Esophagus squamous epithelium (tissue), 4 donors: ENCODE measurements at regions not wholly inside any gene's neighbourhood (a gene's known extent, or its start where the extent isn't known, plus 50 kb on each side); places are given as distances from the start of the nearest gene placed in this dataset.

Experiments used
- POLR2A ChIP-seq, 4 donors: fragments of 450-650 bp; IDR thresholded peaks; one replicate each; pipeline ENCODE4 v1.6.1; 2017; ENCODE audit warnings: antibody characterized with exemption in 4 of 4, mild to moderate bottlenecking in 4 of 4, moderate library complexity in 3 of 4
- TF ChIP-seq, protein P1 (sequence below), 6 experiments: fragments of 450-650 bp in 4 of 6; fragments of 200-600 bp in 2 of 6; sonication (generic) in 2 of 6; IDR thresholded peaks; one replicate each; pipeline ENCODE4 v1.5.1; 2016 to 2019; ENCODE audit warnings: antibody characterized with exemption in 6 of 6, mild to moderate bottlenecking in 4 of 6, moderate library complexity in 4 of 6

DNA sequence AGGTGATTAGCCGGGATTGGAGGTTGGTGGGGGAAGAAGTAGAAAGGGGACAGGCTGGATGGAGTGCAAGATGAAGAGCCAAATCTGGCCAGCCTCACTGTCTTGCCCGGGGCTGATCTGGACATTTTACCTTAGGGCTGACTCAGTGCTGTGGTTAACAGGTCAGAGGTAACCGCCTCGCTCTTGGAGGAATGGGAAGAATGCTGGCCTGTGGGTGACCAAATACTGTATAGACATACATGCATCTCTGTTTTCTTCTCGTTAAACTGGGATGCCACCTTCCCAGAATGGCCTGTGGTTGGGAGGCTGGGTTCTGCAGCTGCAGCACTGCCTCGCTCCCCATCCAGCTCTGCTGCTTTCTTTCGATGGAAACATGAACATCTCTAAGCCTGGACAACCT lies 120.0 kb downstream of the SEC23IP start:
- TF ChIP-seq, protein P1, sequence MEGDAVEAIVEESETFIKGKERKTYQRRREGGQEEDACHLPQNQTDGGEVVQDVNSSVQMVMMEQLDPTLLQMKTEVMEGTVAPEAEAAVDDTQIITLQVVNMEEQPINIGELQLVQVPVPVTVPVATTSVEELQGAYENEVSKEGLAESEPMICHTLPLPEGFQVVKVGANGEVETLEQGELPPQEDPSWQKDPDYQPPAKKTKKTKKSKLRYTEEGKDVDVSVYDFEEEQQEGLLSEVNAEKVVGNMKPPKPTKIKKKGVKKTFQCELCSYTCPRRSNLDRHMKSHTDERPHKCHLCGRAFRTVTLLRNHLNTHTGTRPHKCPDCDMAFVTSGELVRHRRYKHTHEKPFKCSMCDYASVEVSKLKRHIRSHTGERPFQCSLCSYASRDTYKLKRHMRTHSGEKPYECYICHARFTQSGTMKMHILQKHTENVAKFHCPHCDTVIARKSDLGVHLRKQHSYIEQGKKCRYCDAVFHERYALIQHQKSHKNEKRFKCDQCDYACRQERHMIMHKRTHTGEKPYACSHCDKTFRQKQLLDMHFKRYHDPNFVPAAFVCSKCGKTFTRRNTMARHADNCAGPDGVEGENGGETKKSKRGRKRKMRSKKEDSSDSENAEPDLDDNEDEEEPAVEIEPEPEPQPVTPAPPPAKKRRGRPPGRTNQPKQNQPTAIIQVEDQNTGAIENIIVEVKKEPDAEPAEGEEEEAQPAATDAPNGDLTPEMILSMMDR (IDR thresholded peaks at IDR 0.05), result no peak
- TF ChIP-seq POLR2A (IDR thresholded peaks at IDR 0.05), result no peak
